Activated B cell treated with CpG ODN at 0.5 μM for 24 hours (primary cell): ENCODE measurements at regions not wholly inside any gene's neighbourhood (a gene's known extent, or its start where the extent isn't known, plus 50 kb on each side); places are given as distances from the start of the nearest gene placed in this dataset.

Experiments
- ATAC-seq: fragments of 200-7000 bp; cut with Tn5 transposase; one replicate; pipeline ENCODE4 v1.10.0; 2021; ENCODE audit warnings: low read depth, mild to moderate bottlenecking, moderate library complexity
- CTCF ChIA-PET: fragments of 350-600 bp; sonication (Branson Sonifier 250); formaldehyde crosslinking; loops from one replicate; lab custom pipeline; 2021; ENCODE audit warnings: antibody characterized with exemption; lab: Charles Lee
- POLR2A ChIA-PET: fragments of 350-600 bp; sonication (Branson Sonifier 250); formaldehyde crosslinking; loops from one replicate; lab custom pipeline; 2021; ENCODE audit warnings: antibody characterized with exemption; lab: Charles Lee
- DNase-seq: peaks from one replicate; pipeline ENCODE4 v3.0.0; 2022
- H3K27ac Mint-ChIP-seq: one replicate; pipeline ENCODE4 v1.8.0; 2020; ENCODE audit warnings: mixed read lengths
- H3K27me3 Mint-ChIP-seq: one replicate; pipeline ENCODE4 v1.8.0; 2021; ENCODE audit warnings: mixed read lengths
- H3K36me3 Mint-ChIP-seq: one replicate; pipeline ENCODE4 v1.8.0; 2021; ENCODE audit warnings: low read depth, mixed read lengths
- H3K4me1 Mint-ChIP-seq: one replicate; pipeline ENCODE4 v1.8.0; 2021; ENCODE audit warnings: mixed read lengths
- H3K4me3 Mint-ChIP-seq: one replicate; pipeline ENCODE4 v1.8.0; 2020; ENCODE audit warnings: mild to moderate bottlenecking, mixed read lengths
- H3K9me3 Mint-ChIP-seq: one replicate; pipeline ENCODE4 v1.8.0; 2020; ENCODE audit warnings: mixed read lengths
- CTCF ChIP-seq: fragments of 200-600 bp; IDR thresholded peaks from one replicate; pipeline ENCODE4 v1.8.0; 2022; ENCODE audit warnings: antibody characterized with exemption, mild to moderate bottlenecking
- intact Hi-C: fragments of 100-400 bp; cut with micrococcal nuclease; formaldehyde crosslinking; loops from one replicate; pipeline ENCODE4 v1.15.1; 2024

DNA sequence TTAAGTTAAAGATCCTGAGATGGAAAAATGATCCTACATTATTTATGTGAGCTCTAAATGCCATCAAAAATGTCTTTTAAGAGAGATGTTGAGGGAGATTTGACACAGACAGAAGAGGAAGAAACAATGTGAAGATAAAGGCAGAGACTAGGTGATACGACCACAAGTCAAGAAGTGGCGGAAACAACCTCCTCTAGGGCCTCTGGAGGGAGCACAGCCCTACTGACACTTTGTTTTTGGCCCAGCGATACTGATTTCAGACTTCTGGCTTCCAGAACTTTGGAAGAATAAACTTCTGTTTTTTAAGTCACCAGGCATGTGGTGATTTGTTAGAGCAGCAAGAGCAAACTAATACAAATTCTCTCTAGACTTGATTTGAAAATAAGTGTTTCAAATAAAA, 1216.1 kb downstream of the FSTL5 start:
- Mint-ChIP-seq H3K9me3 (peaks cover 4% of the 10 kb centered on the region), H3K4me1 (no peaks in the 10 kb centered on the region), H3K27ac (no peak overlapping the region), H3K36me3 (no peaks in the 10 kb centered on the region), H3K4me3 (no peak overlapping the region), H3K27me3 (no peaks in the 10 kb centered on the region)
- DNase-seq, result no peak
- POLR2A ChIA-PET, result no interaction called here
- no peak for ATAC-seq
- TF ChIP-seq CTCF, result no peak
- intact Hi-C loops, result no loop called here
- CTCF ChIA-PET, result no interaction called here

DNA sequence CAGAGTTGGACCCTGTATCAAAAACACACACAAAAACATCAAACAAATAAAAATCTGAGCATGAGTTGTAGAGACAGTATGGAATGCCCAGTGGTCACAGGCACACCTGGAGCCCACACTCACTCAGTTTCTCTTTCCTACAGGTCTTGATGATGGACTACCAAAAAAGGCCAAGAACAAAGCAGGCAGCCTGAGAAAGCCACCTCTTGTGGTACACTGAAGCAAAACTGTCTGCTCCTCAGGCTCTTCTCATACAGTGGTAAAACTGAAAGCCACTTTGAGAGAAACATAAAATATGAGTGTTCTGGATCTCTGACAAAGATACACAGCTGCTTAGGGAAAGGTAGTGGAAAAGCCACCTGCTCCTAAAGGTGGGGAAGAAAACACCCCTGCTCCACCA, 1206.9 kb downstream of the FSTL5 start:
- Mint-ChIP-seq H3K27me3 (no peaks in the 10 kb centered on the region), H3K36me3 (no peaks in the 10 kb centered on the region), H3K4me1 (no peaks in the 10 kb centered on the region), H3K4me3 (no peak overlapping the region), H3K9me3 (peaks cover 2% of the 10 kb centered on the region), H3K27ac (no peak overlapping the region)
- ATAC-seq (no peak), DNase-seq (no peak)
- ChIA-PET CTCF (no interaction called here), POLR2A (no interaction called here)
- TF ChIP-seq CTCF, result no peak
- intact Hi-C loops, result no loop called here

DNA sequence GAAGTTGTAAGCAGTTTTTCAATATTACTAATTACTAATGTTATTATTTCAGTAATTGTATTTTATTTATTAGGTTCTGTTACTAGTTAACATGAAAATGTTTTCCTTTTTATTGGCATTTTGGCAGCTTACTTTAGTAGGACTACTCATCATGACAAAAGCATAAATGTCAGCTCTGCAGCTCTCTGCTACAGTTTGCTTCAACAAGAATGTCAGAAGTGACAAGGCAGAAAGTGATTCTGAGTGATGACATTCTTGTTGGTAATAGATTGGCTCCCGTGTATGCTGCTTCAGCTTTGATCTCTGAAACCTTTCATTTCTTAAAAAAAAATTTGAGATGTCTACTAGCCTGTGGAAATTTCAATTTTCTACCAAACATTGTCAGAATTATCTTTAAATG, 1193.9 kb downstream of the FSTL5 start:
- no peaks in the 10 kb centered on the region for H3K9me3 Mint-ChIP-seq
- no peak for TF ChIP-seq CTCF
- CTCF ChIA-PET, result no interaction called here
- H3K27ac Mint-ChIP-seq, result no peak overlapping the region
- H3K36me3 Mint-ChIP-seq, result no peaks in the 10 kb centered on the region
- H3K27me3 Mint-ChIP-seq, result no peaks in the 10 kb centered on the region
- no peak overlapping the region for H3K4me3 Mint-ChIP-seq
- intact Hi-C loops, result no loop called here
- DNase-seq, result no peak
- POLR2A ChIA-PET, result no interaction called here
- H3K4me1 Mint-ChIP-seq, result no peaks in the 10 kb centered on the region
- no peak for ATAC-seq

GRCh38 chr4:160980091-160980490, 1183.7 kb downstream of the FSTL5 start:
- peaks cover 4% of the 10 kb centered on the region for H3K9me3 Mint-ChIP-seq
- H3K27me3 Mint-ChIP-seq, result no peaks in the 10 kb centered on the region
- H3K4me1 Mint-ChIP-seq, result no peaks in the 10 kb centered on the region
- no peak for ATAC-seq
- H3K36me3 Mint-ChIP-seq, result no peaks in the 10 kb centered on the region
- ChIA-PET CTCF (no interaction called here), POLR2A (no interaction called here)
- intact Hi-C loops, result no loop called here
- DNase-seq, result no peak
- no peak for TF ChIP-seq CTCF
- H3K27ac Mint-ChIP-seq, result no peak overlapping the region
- H3K4me3 Mint-ChIP-seq, result no peak overlapping the region

DNA sequence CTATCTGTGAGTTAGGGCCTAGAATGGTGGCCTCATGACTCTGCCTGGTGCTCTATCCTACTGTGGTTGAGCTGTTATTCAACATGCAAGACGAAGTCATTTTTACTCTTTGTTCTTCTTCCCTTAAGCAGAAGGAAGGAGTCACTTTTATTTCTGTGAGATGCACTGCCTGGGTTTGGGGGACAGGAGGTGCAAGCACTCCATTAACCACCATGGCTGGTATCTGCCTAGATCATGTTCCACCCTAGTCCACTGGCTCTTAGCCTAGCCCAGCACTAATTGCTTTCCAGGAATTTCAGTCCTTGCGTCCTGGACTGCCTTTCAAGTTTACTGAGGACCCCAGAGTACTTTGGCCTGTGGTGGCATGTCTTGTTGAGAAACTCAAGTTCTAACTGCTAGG, 1182.7 kb downstream of the FSTL5 start:
- ChIA-PET POLR2A (no interaction called here), CTCF (no interaction called here)
- DNase-seq, result no peak
- no peaks in the 10 kb centered on the region for H3K36me3 Mint-ChIP-seq
- H3K27me3 Mint-ChIP-seq, result no peaks in the 10 kb centered on the region
- H3K4me1 Mint-ChIP-seq, result no peaks in the 10 kb centered on the region
- ATAC-seq, result no peak
- no peak for TF ChIP-seq CTCF
- H3K9me3 Mint-ChIP-seq, result peaks cover 7% of the 10 kb centered on the region
- H3K4me3 Mint-ChIP-seq, result no peak overlapping the region
- intact Hi-C loops, result no loop called here
- no peak overlapping the region for H3K27ac Mint-ChIP-seq
